Kidney epithelial cell (primary cell): ENCODE measurements at regions not wholly inside any gene's neighbourhood (a gene's known extent, or its start where the extent isn't known, plus 50 kb on each side); places are given as distances from the start of the nearest gene placed in this dataset.

ENCODE experiments used
- DNase-seq: peaks from one replicate; pipeline ENCODE4 v3.0.0-alpha.2; 2010; ENCODE audit warnings: low read depth
- H3K27me3 ChIP-seq: 2 replicates; pipeline ENCODE4 v1.6.0; 2011; ENCODE audit warnings: low read length; ENCODE audit not compliant: control insufficient read depth, insufficient read depth
- H3K36me3 ChIP-seq: 2 replicates; pipeline ENCODE4 v1.5.1; 2011; ENCODE audit warnings: low read length; ENCODE audit not compliant: control insufficient read depth, insufficient read depth
- H3K4me3 ChIP-seq: 2 replicates; pipeline ENCODE4 v1.5.1; 2011; ENCODE audit warnings: low read depth, mild to moderate bottlenecking, control low read depth, low read length
- CTCF ChIP-seq: IDR thresholded peaks from 2 replicates; pipeline ENCODE4 v1.5.1; 2011; ENCODE audit warnings: mild to moderate bottlenecking, moderate library complexity, low read length, control low read depth, inconsistent platforms; ENCODE audit not compliant: insufficient read depth, poor library complexity, severe bottlenecking

- H3K27me3 ChIP-seq: no peaks in the 10 kb centered on the region
- DNase-seq: no peak
- H3K36me3 ChIP-seq: no peaks in the 10 kb centered on the region
- no peak overlapping the region for H3K4me3 ChIP-seq
- no peak for TF ChIP-seq CTCF
Measured at GRCh38 chr14:88929656-88930436, 105.4 kb downstream of the TTC8 start.

- H3K27me3 ChIP-seq: no peaks in the 10 kb centered on the region
- DNase-seq: no peak
- no peak for TF ChIP-seq CTCF
- H3K36me3 ChIP-seq: no peaks in the 10 kb centered on the region
- H3K4me3 ChIP-seq: no peak overlapping the region
Measured at GRCh38 chr14:88931321-88932110, 107.1 kb downstream of the TTC8 start.

GRCh38 chr14:88933191-88933590, 108.7 kb downstream of the TTC8 start:
- no peak for TF ChIP-seq CTCF

GRCh38 chr14:88934351-88934806, 109.9 kb downstream of the TTC8 start:
- Histone ChIP-seq H3K27me3 (no peaks in the 10 kb centered on the region), H3K36me3 (no peaks in the 10 kb centered on the region), H3K4me3 (no peak overlapping the region)
- no peak for DNase-seq
- TF ChIP-seq CTCF: no peak

More at GRCh38 chr14:88933191-88933590, 108.7 kb downstream of the TTC8 start:
- H3K4me3 ChIP-seq: no peak overlapping the region
- DNase-seq: no peak
- no peaks in the 10 kb centered on the region for H3K27me3 ChIP-seq
- no peaks in the 10 kb centered on the region for H3K36me3 ChIP-seq

- DNase-seq: no peak
- Histone ChIP-seq H3K4me3 (no peak overlapping the region), H3K36me3 (no peaks in the 10 kb centered on the region), H3K27me3 (no peaks in the 10 kb centered on the region)
- no peak for TF ChIP-seq CTCF
Measured at GRCh38 chr14:88935083-88935482, 110.6 kb downstream of the TTC8 start.
